ENCODE measurements at regions not wholly inside any gene's neighbourhood (a gene's known extent, or its start where the extent isn't known, plus 50 kb on each side); places are given as distances from the start of the nearest gene placed in this dataset.
A peak's percentile ranks its signal among the peaks of the same experiment; 100 is the strongest.
"Not testable (repeated sequence)": the region's sequence is repeated elsewhere in the genome, so short reads cannot be mapped to it uniquely, and the experiment has no call there.

GRCh38 chr10:10010397-10010796 is 1007.3 kb upstream of the CELF2 start:
- DNase-seq = no peak

- DNase-seq = no peak
Observed at GRCh38 chr10:10014846-10015245, 1002.8 kb upstream of the CELF2 start.

GRCh38 chr10:10017716-10018115 is 1000.0 kb upstream of the CELF2 start:
- DNase-seq = no peak

- no peak for DNase-seq
Observed at GRCh38 chr10:10020945-10021344, 996.7 kb upstream of the CELF2 start.

- no peak for DNase-seq
Observed at GRCh38 chr10:10032991-10033390, 984.7 kb upstream of the CELF2 start.

- no peak for DNase-seq
Observed at GRCh38 chr10:10038348-10038747, 979.3 kb upstream of the CELF2 start.

- DNase-seq = no peak
Observed at GRCh38 chr10:10039595-10039994, 978.1 kb upstream of the CELF2 start.

- no peak for DNase-seq
Observed at GRCh38 chr10:10043083-10043482, 974.6 kb upstream of the CELF2 start.

- DNase-seq = no peak
Observed at GRCh38 chr10:10044922-10045764, 972.5 kb upstream of the CELF2 start.

- DNase-seq = no peak
Observed at GRCh38 chr10:10045765-10046028, 972.0 kb upstream of the CELF2 start.

- no peak for DNase-seq
Observed at GRCh38 chr10:10047426-10047825, 970.2 kb upstream of the CELF2 start.

GRCh38 chr10:10053051-10053450 is 964.6 kb upstream of the CELF2 start:
- DNase-seq = no peak

GRCh38 chr10:10054466-10054865 is 963.2 kb upstream of the CELF2 start:
- DNase-seq = no peak

- DNase-seq = no peak
Observed at GRCh38 chr10:10055656-10056442, 961.8 kb upstream of the CELF2 start.

- DNase-seq = no peak
Observed at GRCh38 chr10:10056961-10057360, 960.7 kb upstream of the CELF2 start.

- DNase-seq = no peak
Observed at GRCh38 chr10:10067644-10068043, 950.0 kb upstream of the CELF2 start.

GRCh38 chr10:10074847-10075246 is 942.8 kb upstream of the CELF2 start:
- not testable (repeated sequence) for DNase-seq

- DNase-seq = peak in 1 of 3 donors; percentile 16
Observed at GRCh38 chr10:10078446-10078845, 939.2 kb upstream of the CELF2 start.

- DNase-seq = no peak
Observed at GRCh38 chr10:10092581-10092980, 925.1 kb upstream of the CELF2 start.

- DNase-seq = no peak
Observed at GRCh38 chr10:10093021-10093420, 924.7 kb upstream of the CELF2 start.

- DNase-seq = no peak
Observed at GRCh38 chr10:10094691-10095090, 923.0 kb upstream of the CELF2 start.

- DNase-seq = no peak
Observed at GRCh38 chr10:10096296-10096695, 921.4 kb upstream of the CELF2 start.

- DNase-seq = no peak
Observed at GRCh38 chr10:10096898-10097297, 920.8 kb upstream of the CELF2 start.

- DNase-seq = no peak
Observed at GRCh38 chr10:10101106-10101505, 916.6 kb upstream of the CELF2 start.
